ENCODE measurements at regions not wholly inside any gene's neighbourhood (a gene's known extent, or its start where the extent isn't known, plus 50 kb on each side); places are given as distances from the start of the nearest gene placed in this dataset.

DNA sequence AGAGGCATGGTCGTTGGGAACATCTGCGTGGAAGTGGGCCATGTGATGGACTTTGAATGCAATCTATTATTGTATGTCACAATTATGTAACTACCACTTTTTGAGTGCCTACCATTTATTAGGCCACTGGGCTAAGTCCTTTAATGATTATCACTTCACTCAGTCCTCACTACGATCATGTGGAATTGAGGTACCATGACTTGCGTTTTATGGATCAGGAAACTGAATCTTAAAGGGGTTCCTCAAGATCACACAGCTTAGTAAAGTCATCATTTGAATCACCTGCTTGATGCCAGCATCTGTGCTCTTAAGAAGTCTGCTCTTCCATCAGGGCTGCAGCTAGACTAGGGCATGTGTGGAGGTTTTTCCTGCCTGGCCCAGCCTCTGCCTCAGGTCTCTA is 136.7 kb downstream of the DAD1 start:
- ChIA-PET POLR2A (no interaction called here), CTCF (no interaction called here)

More for the DNA sequence above, 136.7 kb downstream of the DAD1 start:
- no TSS peak for BruUV-seq (replicated peaks)
- Histone ChIP-seq H3K9me3 (ENCODE audit: control insufficient read depth in 1 of 2, insufficient read depth in 1 of 2, low read depth in 1 of 2, low read length in 2 of 2) (no peaks in the 10 kb centered on the region), H3K27me3 (ENCODE audit: insufficient read depth, low read length) (peaks cover 90% of the 10 kb centered on the region), H4K20me1 (ENCODE audit: insufficient read depth) (no peaks in the 10 kb centered on the region), H3K79me2 (ENCODE audit: insufficient read depth, low read length) (no peaks in the 10 kb centered on the region), H2AFZ (ENCODE audit: low read depth, low read length, poor library complexity, severe bottlenecking) (no peak overlapping the region), H3K9me2 (ENCODE audit: insufficient read depth) (no peaks in the 10 kb centered on the region), H3K9ac (ENCODE audit: low read length) (no peak overlapping the region), H3K4me2 (ENCODE audit: low read length) (no peak overlapping the region), H3K4me3 (replicated peaks in 1 of 2; ENCODE audit: low read depth in 1 of 2, low read length in 2 of 2) (no peak overlapping the region), H3K36me3 (ENCODE audit: control insufficient read depth in 1 of 2, insufficient read depth in 2 of 2, low read length in 2 of 2) (no peaks in the 10 kb centered on the region), H3K4me1 (ENCODE audit: control insufficient read depth in 1 of 2, insufficient read depth in 2 of 2, low read length in 2 of 2) (no peaks in the 10 kb centered on the region), H3K27ac (ENCODE audit: low read depth, low read length) (no peak overlapping the region)
- intact Hi-C loops (cut with micrococcal nuclease), result no loop called here
- ATAC-seq (no peak), DNase-seq (ENCODE audit: low read depth, low spot score) (no peak)
- no peak for TF ChIP-seq ZFX (IDR thresholded peaks at IDR 0.05)
- TF ChIP-seq SIN3A (IDR thresholded peaks at IDR 0.05; ENCODE audit: low read depth), result no peak
- no peak for TF ChIP-seq SRF (IDR thresholded peaks at IDR 0.05; ENCODE audit: low read depth)
- TF ChIP-seq JUND (IDR thresholded peaks at IDR 0.05), result no peak
- TF ChIP-seq ZNF274 (IDR thresholded peaks at IDR 0.05; ENCODE audit: low read depth, low read length), result no peak
- no peak for TF ChIP-seq RAD21 (IDR thresholded peaks at IDR 0.05; ENCODE audit: low read depth)
- TF ChIP-seq, protein P1, sequence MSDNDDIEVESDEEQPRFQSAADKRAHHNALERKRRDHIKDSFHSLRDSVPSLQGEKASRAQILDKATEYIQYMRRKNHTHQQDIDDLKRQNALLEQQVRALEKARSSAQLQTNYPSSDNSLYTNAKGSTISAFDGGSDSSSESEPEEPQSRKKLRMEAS (IDR thresholded peaks at IDR 0.05), result no peak
- TF ChIP-seq, protein P2, sequence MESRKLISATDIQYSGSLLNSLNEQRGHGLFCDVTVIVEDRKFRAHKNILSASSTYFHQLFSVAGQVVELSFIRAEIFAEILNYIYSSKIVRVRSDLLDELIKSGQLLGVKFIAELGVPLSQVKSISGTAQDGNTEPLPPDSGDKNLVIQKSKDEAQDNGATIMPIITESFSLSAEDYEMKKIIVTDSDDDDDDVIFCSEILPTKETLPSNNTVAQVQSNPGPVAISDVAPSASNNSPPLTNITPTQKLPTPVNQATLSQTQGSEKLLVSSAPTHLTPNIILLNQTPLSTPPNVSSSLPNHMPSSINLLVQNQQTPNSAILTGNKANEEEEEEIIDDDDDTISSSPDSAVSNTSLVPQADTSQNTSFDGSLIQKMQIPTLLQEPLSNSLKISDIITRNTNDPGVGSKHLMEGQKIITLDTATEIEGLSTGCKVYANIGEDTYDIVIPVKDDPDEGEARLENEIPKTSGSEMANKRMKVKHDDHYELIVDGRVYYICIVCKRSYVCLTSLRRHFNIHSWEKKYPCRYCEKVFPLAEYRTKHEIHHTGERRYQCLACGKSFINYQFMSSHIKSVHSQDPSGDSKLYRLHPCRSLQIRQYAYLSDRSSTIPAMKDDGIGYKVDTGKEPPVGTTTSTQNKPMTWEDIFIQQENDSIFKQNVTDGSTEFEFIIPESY (IDR thresholded peaks at IDR 0.05; ENCODE audit: extremely low read depth, insufficient replicate concordance, low read length), result no peak
- TF ChIP-seq, protein P3, sequence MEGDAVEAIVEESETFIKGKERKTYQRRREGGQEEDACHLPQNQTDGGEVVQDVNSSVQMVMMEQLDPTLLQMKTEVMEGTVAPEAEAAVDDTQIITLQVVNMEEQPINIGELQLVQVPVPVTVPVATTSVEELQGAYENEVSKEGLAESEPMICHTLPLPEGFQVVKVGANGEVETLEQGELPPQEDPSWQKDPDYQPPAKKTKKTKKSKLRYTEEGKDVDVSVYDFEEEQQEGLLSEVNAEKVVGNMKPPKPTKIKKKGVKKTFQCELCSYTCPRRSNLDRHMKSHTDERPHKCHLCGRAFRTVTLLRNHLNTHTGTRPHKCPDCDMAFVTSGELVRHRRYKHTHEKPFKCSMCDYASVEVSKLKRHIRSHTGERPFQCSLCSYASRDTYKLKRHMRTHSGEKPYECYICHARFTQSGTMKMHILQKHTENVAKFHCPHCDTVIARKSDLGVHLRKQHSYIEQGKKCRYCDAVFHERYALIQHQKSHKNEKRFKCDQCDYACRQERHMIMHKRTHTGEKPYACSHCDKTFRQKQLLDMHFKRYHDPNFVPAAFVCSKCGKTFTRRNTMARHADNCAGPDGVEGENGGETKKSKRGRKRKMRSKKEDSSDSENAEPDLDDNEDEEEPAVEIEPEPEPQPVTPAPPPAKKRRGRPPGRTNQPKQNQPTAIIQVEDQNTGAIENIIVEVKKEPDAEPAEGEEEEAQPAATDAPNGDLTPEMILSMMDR (IDR thresholded peaks at IDR 0.05 in 2 of 3, conservative IDR thresholded peaks at IDR 0.05 in 1 of 3; ENCODE audit: borderline replicate concordance in 1 of 3, insufficient read depth in 1 of 3, low read depth in 2 of 3, low read length in 2 of 3), result no peak
- TF ChIP-seq SP1 (IDR thresholded peaks at IDR 0.05; ENCODE audit: low read depth), result no peak
- TF ChIP-seq YY1 (IDR thresholded peaks at IDR 0.05; ENCODE audit: extremely low read depth, insufficient replicate concordance, low read depth, low read length), result no peak
- no peak for TF ChIP-seq CBX3 (IDR thresholded peaks at IDR 0.05; ENCODE audit: low read depth)
- TF ChIP-seq CEBPB (IDR thresholded peaks at IDR 0.05; ENCODE audit: low read depth), result no peak
- TF ChIP-seq, protein P4, sequence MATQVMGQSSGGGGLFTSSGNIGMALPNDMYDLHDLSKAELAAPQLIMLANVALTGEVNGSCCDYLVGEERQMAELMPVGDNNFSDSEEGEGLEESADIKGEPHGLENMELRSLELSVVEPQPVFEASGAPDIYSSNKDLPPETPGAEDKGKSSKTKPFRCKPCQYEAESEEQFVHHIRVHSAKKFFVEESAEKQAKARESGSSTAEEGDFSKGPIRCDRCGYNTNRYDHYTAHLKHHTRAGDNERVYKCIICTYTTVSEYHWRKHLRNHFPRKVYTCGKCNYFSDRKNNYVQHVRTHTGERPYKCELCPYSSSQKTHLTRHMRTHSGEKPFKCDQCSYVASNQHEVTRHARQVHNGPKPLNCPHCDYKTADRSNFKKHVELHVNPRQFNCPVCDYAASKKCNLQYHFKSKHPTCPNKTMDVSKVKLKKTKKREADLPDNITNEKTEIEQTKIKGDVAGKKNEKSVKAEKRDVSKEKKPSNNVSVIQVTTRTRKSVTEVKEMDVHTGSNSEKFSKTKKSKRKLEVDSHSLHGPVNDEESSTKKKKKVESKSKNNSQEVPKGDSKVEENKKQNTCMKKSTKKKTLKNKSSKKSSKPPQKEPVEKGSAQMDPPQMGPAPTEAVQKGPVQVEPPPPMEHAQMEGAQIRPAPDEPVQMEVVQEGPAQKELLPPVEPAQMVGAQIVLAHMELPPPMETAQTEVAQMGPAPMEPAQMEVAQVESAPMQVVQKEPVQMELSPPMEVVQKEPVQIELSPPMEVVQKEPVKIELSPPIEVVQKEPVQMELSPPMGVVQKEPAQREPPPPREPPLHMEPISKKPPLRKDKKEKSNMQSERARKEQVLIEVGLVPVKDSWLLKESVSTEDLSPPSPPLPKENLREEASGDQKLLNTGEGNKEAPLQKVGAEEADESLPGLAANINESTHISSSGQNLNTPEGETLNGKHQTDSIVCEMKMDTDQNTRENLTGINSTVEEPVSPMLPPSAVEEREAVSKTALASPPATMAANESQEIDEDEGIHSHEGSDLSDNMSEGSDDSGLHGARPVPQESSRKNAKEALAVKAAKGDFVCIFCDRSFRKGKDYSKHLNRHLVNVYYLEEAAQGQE (IDR thresholded peaks at IDR 0.05; ENCODE audit: low read depth), result no peak
- TF ChIP-seq POLR2A (IDR thresholded peaks at IDR 0.05; ENCODE audit: borderline replicate concordance, extremely low read depth, insufficient read depth, insufficient read length), result no peak
- TF ChIP-seq EGR1 (IDR thresholded peaks at IDR 0.05; ENCODE audit: low read depth), result no peak
- TF ChIP-seq FOSL1 (IDR thresholded peaks at IDR 0.05; ENCODE audit: low read depth), result no peak
- no peak for TF ChIP-seq POLR2AphosphoS5 (IDR thresholded peaks at IDR 0.05; ENCODE audit: low read depth, low read length)
- RAD21 ChIA-PET (ENCODE audit: low non-redundant PET in 1 of 2, low total read pairs in 2 of 2, uncharacterized antibody in 2 of 2, unreplicated experiment in 2 of 2), result no interaction called here
